ENCODE measurements at regions not wholly inside any gene's neighbourhood (a gene's known extent, or its start where the extent isn't known, plus 50 kb on each side); places are given as distances from the start of the nearest gene placed in this dataset.

GRCh38 chr16:47980212-47980611 lies 175.6 kb downstream of the ABCC12 start:
- no peak for TF ChIP-seq CTCF (IDR thresholded peaks at IDR 0.05)
- no peak for TF ChIP-seq EZH2phosphoT487 (IDR thresholded peaks at IDR 0.05)
